IMR-90 (cell line): ENCODE measurements at regions not wholly inside any gene's neighbourhood (a gene's known extent, or its start where the extent isn't known, plus 50 kb on each side); places are given as distances from the start of the nearest gene placed in this dataset.

Experiments
- ATAC-seq: fragments of 200-7000 bp; cut with Tn5 transposase; 2 replicates; pipeline ENCODE4 v1.9.1; 2020; ENCODE audit warnings: low read depth, mild to moderate bottlenecking, moderate library complexity
- BruUV-seq: library from RNA; stranded (reverse); fragments of 400-500 nt; replicated peaks from 2 replicates; lab custom pipeline; 2021; lab: Mats Ljungman, UMichigan
- CTCF ChIA-PET: fragments of 300-600 bp; formaldehyde crosslinking; extraction: SDS; loops from one replicate; lab custom pipeline; 2021; ENCODE audit warnings: antibody characterized with exemption; lab: Yijun Ruan, JAX
- POLR2A ChIA-PET: fragments of 300-600 bp; sonication (Branson Sonifier 250); formaldehyde crosslinking; loops from one replicate; lab custom pipeline; 2022; ENCODE audit warnings: antibody characterized with exemption; ENCODE audit not compliant: unreplicated experiment; lab: Charles Lee
- DNase-seq: peaks from one replicate; pipeline ENCODE4 v3.0.0; 2013
- H2AFZ ChIP-seq: replicated peaks from 2 replicates; pipeline ENCODE3; 2013; ENCODE audit warnings: low read length, mild to moderate bottlenecking; ENCODE audit not compliant: poor library complexity
- H2AK5ac ChIP-seq: 2 replicates; pipeline ENCODE4 v1.6.1; 2013; ENCODE audit warnings: low read depth, low read length, inconsistent platforms
- H2AK9ac ChIP-seq: replicated peaks from 2 replicates; pipeline ENCODE3; 2013; ENCODE audit warnings: mild to moderate bottlenecking, low read depth, low read length, moderate library complexity; ENCODE audit not compliant: poor library complexity
- H2BK120ac ChIP-seq: 2 replicates; pipeline ENCODE4 v1.6.1; 2013; ENCODE audit warnings: low read depth, low read length, inconsistent platforms
- H2BK15ac ChIP-seq: 3 replicates; pipeline ENCODE4 v1.6.1; 2013; ENCODE audit warnings: low read depth, low read length, inconsistent platforms
- H2BK20ac ChIP-seq: 2 replicates; pipeline ENCODE4 v1.6.1; 2013; ENCODE audit warnings: low read depth, mild to moderate bottlenecking, inconsistent platforms, low read length, moderate library complexity
- H2BK5ac ChIP-seq: 2 replicates; pipeline ENCODE4 v1.6.1; 2013; ENCODE audit warnings: mild to moderate bottlenecking, low read depth, low read length, inconsistent platforms; ENCODE audit not compliant: poor library complexity, severe bottlenecking
- H3K14ac ChIP-seq: replicated peaks from 2 replicates; pipeline ENCODE4 v1.6.1; 2013; ENCODE audit warnings: low read depth, low read length, inconsistent platforms
- H3K18ac ChIP-seq: 2 replicates; pipeline ENCODE4 v1.6.1; 2013; ENCODE audit warnings: low read depth, low read length, control low read depth
- H3K23ac ChIP-seq: 2 replicates; pipeline ENCODE4 v1.6.1; 2013; ENCODE audit warnings: low read depth, low read length, inconsistent platforms
- H3K27ac ChIP-seq: 2 replicates; pipeline ENCODE4 v1.5.1; 2013; ENCODE audit warnings: mild to moderate bottlenecking, control low read depth, low read length; ENCODE audit not compliant: insufficient read depth
- H3K27me3 ChIP-seq: 2 replicates; pipeline ENCODE4 v1.6.1; 2013; ENCODE audit warnings: low read length; ENCODE audit not compliant: control insufficient read depth, insufficient read depth
- H3K36me3 ChIP-seq: 2 replicates; pipeline ENCODE4 v1.6.1; 2013; ENCODE audit warnings: low read length, mixed read lengths; ENCODE audit not compliant: control insufficient read depth, insufficient read depth
- H3K4ac ChIP-seq: 2 replicates; pipeline ENCODE4 v1.6.1; 2013; ENCODE audit warnings: low read depth, low read length, inconsistent platforms
- H3K4me1 ChIP-seq: 2 replicates; pipeline ENCODE4 v1.6.1; 2013; ENCODE audit warnings: low read length, mixed read lengths; ENCODE audit not compliant: control insufficient read depth, insufficient read depth
- H3K4me2 ChIP-seq: 2 replicates; pipeline ENCODE4 v1.6.1; 2013; ENCODE audit warnings: low read depth, mild to moderate bottlenecking, control low read depth, low read length, moderate library complexity
- H3K4me3 ChIP-seq: 2 replicates; pipeline ENCODE4 v1.5.1; 2013; ENCODE audit warnings: low read depth, mild to moderate bottlenecking, control low read depth, low read length, moderate library complexity; ENCODE audit not compliant: insufficient read depth
- H3K56ac ChIP-seq: 2 replicates; pipeline ENCODE4 v1.6.1; 2013; ENCODE audit warnings: low read length, inconsistent platforms; ENCODE audit not compliant: insufficient read depth; ENCODE audit errors: extremely low read depth
- H3K79me1 ChIP-seq, 2 experiments: 2 replicates each; pipeline ENCODE4 v1.6.1; 2013; ENCODE audit warnings: low read length in 2 of 2, inconsistent platforms in 1 of 2, low read depth in 1 of 2
- H3K9ac ChIP-seq: 2 replicates; pipeline ENCODE4 v1.6.1; 2013; ENCODE audit warnings: low read depth, low read length, control low read depth
- H3K9me1 ChIP-seq: 2 replicates; pipeline ENCODE4 v1.6.1; 2013; ENCODE audit warnings: low read length, inconsistent platforms; ENCODE audit not compliant: insufficient read depth
- H3K9me3 ChIP-seq: 2 replicates; pipeline ENCODE4 v1.6.1; 2013; ENCODE audit warnings: low read length; ENCODE audit not compliant: control insufficient read depth, insufficient read depth
- H4K20me1 ChIP-seq: 2 replicates; pipeline ENCODE4 v1.6.1; 2013; ENCODE audit warnings: low read length, inconsistent platforms; ENCODE audit not compliant: insufficient read depth
- H4K5ac ChIP-seq: 2 replicates; pipeline ENCODE4 v1.6.1; 2013; ENCODE audit warnings: mild to moderate bottlenecking, low read depth, low read length, control low read depth
- H4K8ac ChIP-seq, 2 experiments: 2 replicates each; pipeline ENCODE4 v1.6.1; 2013; ENCODE audit warnings: low read depth in 2 of 2, low read length in 2 of 2, control low read depth in 1 of 2, inconsistent platforms in 1 of 2
- H4K91ac ChIP-seq: 2 replicates; pipeline ENCODE4 v1.6.1; 2013; ENCODE audit warnings: low read depth, low read length, inconsistent platforms; ENCODE audit not compliant: insufficient read depth
- CEBPB ChIP-seq: IDR thresholded peaks from 2 replicates; pipeline ENCODE4 v1.6.1; 2012; ENCODE audit warnings: low read depth, low read length, improper control_type of control experiment
- CHD1 ChIP-seq: IDR thresholded peaks from 2 replicates; pipeline ENCODE4 v1.6.1; 2012; ENCODE audit warnings: low read depth, low read length, improper control_type of control experiment
- CTCF ChIP-seq: conservative IDR thresholded peaks from 2 replicates; pipeline ENCODE4 v1.5.1; 2012; ENCODE audit warnings: mild to moderate bottlenecking, low read depth, low read length, improper control_type of control experiment
- FOS ChIP-seq: fragments of 150-350 bp; IDR thresholded peaks from 2 replicates; pipeline ENCODE4 v1.6.1; 2016; ENCODE audit warnings: low read depth, low read length
- MAFK ChIP-seq: IDR thresholded peaks from 2 replicates; pipeline ENCODE4 v1.6.1; 2012; ENCODE audit warnings: low read depth, low read length, improper control_type of control experiment
- MAZ ChIP-seq: IDR thresholded peaks from 2 replicates; pipeline ENCODE4 v1.6.1; 2012; ENCODE audit warnings: low read depth, mild to moderate bottlenecking, low read length, improper control_type of control experiment, moderate library complexity, borderline replicate concordance
- MXI1 ChIP-seq: IDR thresholded peaks from 2 replicates; pipeline ENCODE4 v1.6.1; 2012; ENCODE audit warnings: low read depth, mild to moderate bottlenecking, low read length, moderate library complexity, borderline replicate concordance
- NFE2L2 ChIP-seq: fragments of 150-350 bp; IDR thresholded peaks from 2 replicates; pipeline ENCODE4 v1.6.1; 2016; ENCODE audit warnings: low read depth, mild to moderate bottlenecking, low read length
- POLR2A ChIP-seq: IDR thresholded peaks from 2 replicates; pipeline ENCODE4 v1.6.1; 2012; ENCODE audit warnings: mild to moderate bottlenecking, low read depth, low read length
- RAD21 ChIP-seq: IDR thresholded peaks from 2 replicates; pipeline ENCODE4 v1.6.1; 2012; ENCODE audit warnings: low read length, improper control_type of control experiment
- RFX5 ChIP-seq: IDR thresholded peaks from 2 replicates; pipeline ENCODE4 v1.8.0; 2012; ENCODE audit warnings: low read depth, mild to moderate bottlenecking, low read length, moderate library complexity
- WGBS, 2 experiments: methylation state at CpG; one replicate each; pipeline versions ENCODE4 v1.1.5 to v1.1.7; 2013; ENCODE audit warnings: missing lambda C conversion rate in 2 of 2; ENCODE audit not compliant: insufficient read length in 1 of 2; ENCODE audit errors: extremely low coverage in 2 of 2; 5-methylcytosine and 5-hydroxymethylcytosine counted together
- dilution Hi-C: fragments of 300-500 bp; cut with HindIII; formaldehyde crosslinking; loops from one replicate; pipeline ENCODE4 v1.14.3; 2018; ENCODE audit warnings: low sequenced_read_pairs; ENCODE audit not compliant: unreplicated experiment
- in situ Hi-C: fragments of 300-500 bp; cut with MboI; formaldehyde crosslinking; loops from 3 replicates; pipeline ENCODE4 v1.14.3; 2019; ENCODE audit warnings: low sequenced_read_pairs, inconsistent platforms, mixed read lengths
- intact Hi-C: fragments of 100-400 bp; cut with micrococcal nuclease; formaldehyde crosslinking; loops from 2 replicates; pipeline ENCODE4 v1.10.0; 2022
- TF ChIP-seq, protein P1 (sequence below): fragments of 150-350 bp; IDR thresholded peaks from 2 replicates; pipeline ENCODE4 v1.6.1; 2017; ENCODE audit warnings: mild to moderate bottlenecking, antibody characterized with exemption, low read length, low read depth

DNA sequence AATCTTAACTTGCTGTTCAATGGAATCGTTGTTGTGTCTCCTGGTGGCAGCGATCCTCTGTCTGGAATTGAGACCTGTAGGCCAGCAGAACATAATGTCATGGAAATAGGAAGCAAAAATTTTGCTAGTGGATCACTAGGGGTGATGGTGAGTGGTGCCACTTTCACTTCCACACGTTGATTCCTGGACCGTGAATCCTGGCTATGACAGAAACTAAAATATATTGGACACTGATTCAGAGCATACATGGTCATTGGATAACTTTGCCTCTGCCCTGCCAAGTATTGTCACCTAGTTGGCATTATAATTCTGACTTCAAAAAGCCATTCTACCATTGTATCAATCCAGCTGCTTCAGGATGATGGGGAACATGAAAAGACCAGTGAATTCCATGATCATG lies 353.2 kb downstream of the IRX1 start:
- no peak overlapping the region for H2BK20ac ChIP-seq
- TF ChIP-seq MAFK = no peak
- TF ChIP-seq CHD1 = no peak
- TF ChIP-seq CTCF = no peak
- TF ChIP-seq CEBPB = no peak
- TF ChIP-seq POLR2A = no peak
- TF ChIP-seq MAZ = no peak
- TF ChIP-seq RFX5 = no peak
- no peak for TF ChIP-seq MXI1
- TF ChIP-seq RAD21 = no peak
- TF ChIP-seq, protein P1, sequence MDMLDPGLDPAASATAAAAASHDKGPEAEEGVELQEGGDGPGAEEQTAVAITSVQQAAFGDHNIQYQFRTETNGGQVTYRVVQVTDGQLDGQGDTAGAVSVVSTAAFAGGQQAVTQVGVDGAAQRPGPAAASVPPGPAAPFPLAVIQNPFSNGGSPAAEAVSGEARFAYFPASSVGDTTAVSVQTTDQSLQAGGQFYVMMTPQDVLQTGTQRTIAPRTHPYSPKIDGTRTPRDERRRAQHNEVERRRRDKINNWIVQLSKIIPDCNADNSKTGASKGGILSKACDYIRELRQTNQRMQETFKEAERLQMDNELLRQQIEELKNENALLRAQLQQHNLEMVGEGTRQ = no peak
- no peak for TF ChIP-seq FOS
- no peak for TF ChIP-seq NFE2L2
- H3K27ac ChIP-seq = no peak overlapping the region
- no peaks in the 10 kb centered on the region for H3K4me1 ChIP-seq
- H3K27me3 ChIP-seq = no peaks in the 10 kb centered on the region
- H3K18ac ChIP-seq = no peak overlapping the region
- H3K9me3 ChIP-seq = peaks cover 18% of the 10 kb centered on the region
- ATAC-seq (no peak), DNase-seq (no peak)
- H3K9me1 ChIP-seq = no peaks in the 10 kb centered on the region
- no peak overlapping the region for H3K4ac ChIP-seq
- ChIA-PET POLR2A (no interaction called here), CTCF (no interaction called here)
- no peak overlapping the region for H3K9ac ChIP-seq
- H4K8ac ChIP-seq = no peak overlapping the region
- dilution Hi-C loops = no loop called here
- no peak overlapping the region for H4K91ac ChIP-seq
- intact Hi-C loops = no loop called here
- no peaks in the 10 kb centered on the region for H4K20me1 ChIP-seq
- H3K4me3 ChIP-seq = no peak overlapping the region
- no peak overlapping the region for H2BK120ac ChIP-seq
- no peak overlapping the region for H2AK5ac ChIP-seq
- no peak overlapping the region for H3K14ac ChIP-seq
- no peak overlapping the region for H2AK9ac ChIP-seq
- in situ Hi-C loops = no loop called here
- BruUV-seq = no TSS peak
- no peak overlapping the region for H2AFZ ChIP-seq
- no peak overlapping the region for H2BK15ac ChIP-seq
- no peaks in the 10 kb centered on the region for H3K36me3 ChIP-seq
- H3K79me1 ChIP-seq = no peaks in the 10 kb centered on the region
- no peak overlapping the region for H2BK5ac ChIP-seq
- no peak overlapping the region for H3K56ac ChIP-seq
- H4K5ac ChIP-seq = no peak overlapping the region
- H3K23ac ChIP-seq = no peak overlapping the region
- no peak overlapping the region for H3K4me2 ChIP-seq
- WGBS, 2 experiments = no CpG with 5 or more reads among the region's 4 CpGs
